ENCODE measurements at regions not wholly inside any gene's neighbourhood (a gene's known extent, or its start where the extent isn't known, plus 50 kb on each side); places are given as distances from the start of the nearest gene placed in this dataset.
A peak's percentile ranks its signal among the peaks of the same experiment; 100 is the strongest.
"Not testable (repeated sequence)": the region's sequence is repeated elsewhere in the genome, so short reads cannot be mapped to it uniquely, and the experiment has no call there.

- no peaks in the 10 kb centered on the region for H3K36me3 ChIP-seq (replicated peaks; ENCODE audit: low read depth, low read length)
- 0 out of 2 replicates have a peak, but pooled peaks cover 4% of the 10 kb centered on the region for H3K4me1 ChIP-seq (ENCODE audit: low read length)
- no peak overlapping the region for H3K4me3 ChIP-seq (ENCODE audit: low read length)
- no peak overlapping the region for H3K4me2 ChIP-seq (ENCODE audit: low read length)
- H3K79me2 ChIP-seq (ENCODE audit: low read length): no peaks in the 10 kb centered on the region
- no peaks in the 10 kb centered on the region for H4K20me1 ChIP-seq (ENCODE audit: insufficient read depth, low read length)
- TF ChIP-seq CTCF (IDR thresholded peaks at IDR 0.05; ENCODE audit: low read depth, low read length): no peak
- TF ChIP-seq EZH2phosphoT487 (IDR thresholded peaks at IDR 0.05; ENCODE audit: low read depth): no peak
- no peaks in the 10 kb centered on the region for H3K27me3 ChIP-seq (ENCODE audit: low read depth, low read length)
- H3K9ac ChIP-seq (ENCODE audit: low read length): no peak overlapping the region
- H3K9me3 ChIP-seq (ENCODE audit: insufficient read depth, low read length): no peaks in the 10 kb centered on the region
- no peak overlapping the region for H2AFZ ChIP-seq (ENCODE audit: low read depth, low read length)
- H3K27ac ChIP-seq (ENCODE audit: low read length): no peak overlapping the region
Measured at GRCh38 chr14:45891417-45892080, 638.5 kb upstream of the MIS18BP1 start.

- not testable (repeated sequence) for H3K27ac ChIP-seq (ENCODE audit: low read length); H3K4me3 ChIP-seq (ENCODE audit: low read length); H3K36me3 ChIP-seq (replicated peaks; ENCODE audit: low read depth, low read length); H4K20me1 ChIP-seq (ENCODE audit: insufficient read depth, low read length); H3K4me2 ChIP-seq (ENCODE audit: low read length); H3K9me3 ChIP-seq (ENCODE audit: insufficient read depth, low read length); H3K79me2 ChIP-seq (ENCODE audit: low read length); H3K9ac ChIP-seq (ENCODE audit: low read length); H3K4me1 ChIP-seq (ENCODE audit: low read length); H3K27me3 ChIP-seq (ENCODE audit: low read depth, low read length); H2AFZ ChIP-seq (ENCODE audit: low read depth, low read length)
Measured at GRCh38 chr14:45888766-45889285, 635.8 kb upstream of the MIS18BP1 start.

- H3K27ac ChIP-seq (ENCODE audit: low read length): no peak overlapping the region
- no peak overlapping the region for H3K4me2 ChIP-seq (ENCODE audit: low read length)
- H3K4me3 ChIP-seq (ENCODE audit: low read length): no peak overlapping the region
- no peaks in the 10 kb centered on the region for H3K4me1 ChIP-seq (ENCODE audit: low read length)
- H4K20me1 ChIP-seq (ENCODE audit: insufficient read depth, low read length): no peaks in the 10 kb centered on the region
- H3K36me3 ChIP-seq (replicated peaks; ENCODE audit: low read depth, low read length): no peaks in the 10 kb centered on the region
- TF ChIP-seq CTCF (IDR thresholded peaks at IDR 0.05; ENCODE audit: low read depth, low read length) (no peak), EZH2phosphoT487 (IDR thresholded peaks at IDR 0.05; ENCODE audit: low read depth) (no peak)
- no peaks in the 10 kb centered on the region for H3K27me3 ChIP-seq (ENCODE audit: low read depth, low read length)
- no peaks in the 10 kb centered on the region for H3K79me2 ChIP-seq (ENCODE audit: low read length)
- H3K9me3 ChIP-seq (ENCODE audit: insufficient read depth, low read length): no peaks in the 10 kb centered on the region
- H2AFZ ChIP-seq (ENCODE audit: low read depth, low read length): no peak overlapping the region
- H3K9ac ChIP-seq (ENCODE audit: low read length): no peak overlapping the region
Measured at GRCh38 chr14:45877981-45878380, 625.0 kb upstream of the MIS18BP1 start.

- no peak for TF ChIP-seq EZH2phosphoT487 (IDR thresholded peaks at IDR 0.05; ENCODE audit: low read depth)
- no peak for TF ChIP-seq CTCF (IDR thresholded peaks at IDR 0.05; ENCODE audit: low read depth, low read length)
- H2AFZ ChIP-seq (ENCODE audit: low read depth, low read length): no peak overlapping the region
- peaks cover 3% of the 10 kb centered on the region for H3K36me3 ChIP-seq (replicated peaks; ENCODE audit: low read depth, low read length)
- peak overlapping the region; percentile 37 for H3K9ac ChIP-seq (ENCODE audit: low read length)
- no peaks in the 10 kb centered on the region for H3K79me2 ChIP-seq (ENCODE audit: low read length)
- peak overlapping the region; percentile 63 for H3K4me2 ChIP-seq (ENCODE audit: low read length)
- H3K27me3 ChIP-seq (ENCODE audit: low read depth, low read length): no peaks in the 10 kb centered on the region
- H3K9me3 ChIP-seq (ENCODE audit: insufficient read depth, low read length): peaks cover 23% of the 10 kb centered on the region
- H3K27ac ChIP-seq (ENCODE audit: low read length): peak overlapping the region; percentile 82
- H4K20me1 ChIP-seq (ENCODE audit: insufficient read depth, low read length): no peaks in the 10 kb centered on the region
- H3K4me3 ChIP-seq (ENCODE audit: low read length): peak overlapping the region; percentile 38
- peaks cover 39% of the 10 kb centered on the region for H3K4me1 ChIP-seq (ENCODE audit: low read length)
Measured at GRCh38 chr14:45868863-45869262, 615.9 kb upstream of the MIS18BP1 start.

All from OCI-LY3 (cell line).